ENCODE measurements at regions not wholly inside any gene's neighbourhood (a gene's known extent, or its start where the extent isn't known, plus 50 kb on each side); places are given as distances from the start of the nearest gene placed in this dataset.

DNA sequence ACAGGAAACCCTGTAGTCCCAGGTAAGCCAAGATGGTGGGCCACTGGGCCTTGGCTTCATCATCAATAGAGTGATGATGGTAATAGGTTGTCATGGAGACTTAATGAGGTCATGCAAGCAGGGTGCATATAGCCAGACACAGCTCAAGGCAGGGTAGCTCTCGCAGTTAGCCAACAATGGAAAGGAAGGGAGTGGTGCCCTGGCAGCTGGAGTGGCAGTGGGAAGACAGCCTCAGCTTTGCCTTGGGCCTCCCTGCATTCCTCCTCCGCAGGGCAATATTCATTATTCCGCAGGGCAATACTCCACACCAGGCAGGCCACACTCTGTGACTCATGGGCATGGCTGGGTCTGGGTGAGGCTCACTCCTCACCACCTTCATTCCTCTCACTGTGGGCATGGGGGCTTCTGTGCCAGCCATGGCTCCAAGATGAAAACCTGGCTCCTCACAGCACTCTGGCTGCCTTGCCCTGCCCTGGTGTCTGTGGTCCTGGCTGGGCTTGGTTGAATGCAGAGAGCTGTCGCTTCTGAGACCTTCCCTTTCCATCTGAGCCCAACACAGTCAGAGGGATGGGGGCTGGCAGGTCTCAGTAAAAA lies 163.1 kb upstream of the PMEPA1 start:
- Histone ChIP-seq H3K27me3 (ENCODE audit: control insufficient read depth, insufficient read depth, low read length, poor library complexity, severe bottlenecking) (no peaks in the 10 kb centered on the region), H3K27ac (ENCODE audit: insufficient read depth, low read depth, low read length, poor library complexity, severe bottlenecking) (no peak overlapping the region), H3K4me3 (ENCODE audit: insufficient read depth, low read depth, low read length) (no peak overlapping the region), H3K9me3 (ENCODE audit: control insufficient read depth, low read length) (no peaks in the 10 kb centered on the region), H3K4me1 (ENCODE audit: control insufficient read depth, insufficient read depth, low read length) (no peaks in the 10 kb centered on the region), H3K36me3 (ENCODE audit: control insufficient read depth, insufficient read depth, low read length) (no peaks in the 10 kb centered on the region)
- WGBS, 2 experiments, result 93 to 95% methylated on average over 4 of the region's 4 CpGs

DNA sequence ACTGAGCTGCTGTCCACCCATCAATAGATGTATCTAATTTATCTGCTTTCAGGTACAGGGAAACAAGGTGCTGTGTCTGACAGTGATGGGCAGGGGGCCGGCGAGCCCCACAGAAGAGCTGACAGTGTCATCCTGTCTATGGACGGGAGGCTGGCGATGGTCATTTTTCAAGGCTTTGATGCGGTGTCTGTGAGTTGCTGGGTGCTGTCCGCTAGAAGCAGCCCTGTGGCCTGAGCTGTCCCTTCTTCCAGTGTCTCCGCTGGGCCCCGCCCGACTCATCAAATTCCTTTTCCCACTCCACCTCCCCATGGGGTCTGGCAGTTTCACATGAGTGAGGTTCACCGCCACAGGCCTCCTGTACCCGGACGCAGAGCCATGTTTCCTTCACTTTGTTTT lies 161.4 kb upstream of the PMEPA1 start:
- Histone ChIP-seq H3K4me1 (ENCODE audit: control insufficient read depth, insufficient read depth, low read length) (peaks cover 3% of the 10 kb centered on the region), H3K27me3 (ENCODE audit: control insufficient read depth, insufficient read depth, low read length, poor library complexity, severe bottlenecking) (no peaks in the 10 kb centered on the region), H3K9me3 (ENCODE audit: control insufficient read depth, low read length) (no peaks in the 10 kb centered on the region), H3K36me3 (ENCODE audit: control insufficient read depth, insufficient read depth, low read length) (no peaks in the 10 kb centered on the region), H3K27ac (ENCODE audit: insufficient read depth, low read depth, low read length, poor library complexity, severe bottlenecking) (no peak overlapping the region), H3K4me3 (ENCODE audit: insufficient read depth, low read depth, low read length) (no peak overlapping the region)
- WGBS, 2 experiments, result 84 to 85% methylated on average over 12 of the region's 12 CpGs

GRCh38 chr20:57870597-57871236 lies 160.9 kb upstream of the PMEPA1 start:
- Histone ChIP-seq H3K27me3 (ENCODE audit: control insufficient read depth, insufficient read depth, low read length, poor library complexity, severe bottlenecking) (no peaks in the 10 kb centered on the region), H3K9me3 (ENCODE audit: control insufficient read depth, low read length) (no peaks in the 10 kb centered on the region), H3K4me1 (ENCODE audit: control insufficient read depth, insufficient read depth, low read length) (peaks cover 3% of the 10 kb centered on the region), H3K27ac (ENCODE audit: insufficient read depth, low read depth, low read length, poor library complexity, severe bottlenecking) (no peak overlapping the region), H3K36me3 (ENCODE audit: control insufficient read depth, insufficient read depth, low read length) (no peaks in the 10 kb centered on the region), H3K4me3 (ENCODE audit: insufficient read depth, low read depth, low read length) (no peak overlapping the region)
- 77 to 81% methylated on average over 7 of the region's 8 CpGs for WGBS, 2 experiments

- H3K4me3 ChIP-seq (ENCODE audit: insufficient read depth, low read depth, low read length), result no peak overlapping the region
- 81% methylated on average over 9 of the region's 9 CpGs for WGBS, 2 experiments
- no peaks in the 10 kb centered on the region for H3K27me3 ChIP-seq (ENCODE audit: control insufficient read depth, insufficient read depth, low read length, poor library complexity, severe bottlenecking)
- no peaks in the 10 kb centered on the region for H3K36me3 ChIP-seq (ENCODE audit: control insufficient read depth, insufficient read depth, low read length)
- H3K27ac ChIP-seq (ENCODE audit: insufficient read depth, low read depth, low read length, poor library complexity, severe bottlenecking), result no peak overlapping the region
- no peaks in the 10 kb centered on the region for H3K9me3 ChIP-seq (ENCODE audit: control insufficient read depth, low read length)
- H3K4me1 ChIP-seq (ENCODE audit: control insufficient read depth, insufficient read depth, low read length), result peaks cover 3% of the 10 kb centered on the region
These were observed 160.1 kb upstream of the PMEPA1 start for GRCh38 chr20:57869951-57870315.

- peaks cover 3% of the 10 kb centered on the region for H3K4me1 ChIP-seq (ENCODE audit: control insufficient read depth, insufficient read depth, low read length)
- H3K27me3 ChIP-seq (ENCODE audit: control insufficient read depth, insufficient read depth, low read length, poor library complexity, severe bottlenecking), result no peaks in the 10 kb centered on the region
- 79 to 81% methylated on average over 10 of the region's 10 CpGs for WGBS, 2 experiments
- no peaks in the 10 kb centered on the region for H3K9me3 ChIP-seq (ENCODE audit: control insufficient read depth, low read length)
- no peak overlapping the region for H3K4me3 ChIP-seq (ENCODE audit: insufficient read depth, low read depth, low read length)
- H3K36me3 ChIP-seq (ENCODE audit: control insufficient read depth, insufficient read depth, low read length), result no peaks in the 10 kb centered on the region
- H3K27ac ChIP-seq (ENCODE audit: insufficient read depth, low read depth, low read length, poor library complexity, severe bottlenecking), result no peak overlapping the region
These were observed 159.6 kb upstream of the PMEPA1 start for GRCh38 chr20:57869291-57869950.

DNA sequence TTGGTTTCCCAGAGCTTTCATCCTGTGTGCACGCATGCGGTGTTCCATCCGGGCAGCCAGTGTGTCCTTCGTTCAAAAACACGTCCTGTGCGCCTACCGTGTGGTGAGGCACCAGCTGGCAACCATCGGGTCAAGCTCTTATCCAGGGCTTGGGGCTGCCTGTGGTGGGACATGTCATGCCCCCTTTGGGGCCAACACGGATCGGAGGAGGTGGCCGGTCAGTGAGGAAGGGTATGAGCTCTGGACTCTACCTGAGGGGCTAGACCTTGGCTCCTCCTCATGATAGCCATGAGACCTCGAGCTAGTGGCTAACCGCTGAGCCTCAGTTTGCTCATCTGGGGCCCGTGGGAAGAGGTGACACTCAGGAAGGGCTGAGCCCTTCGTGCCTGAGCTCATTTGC lies 158.5 kb upstream of the PMEPA1 start:
- no peaks in the 10 kb centered on the region for H3K9me3 ChIP-seq (ENCODE audit: control insufficient read depth, low read length)
- no peaks in the 10 kb centered on the region for H3K36me3 ChIP-seq (ENCODE audit: control insufficient read depth, insufficient read depth, low read length)
- WGBS, 2 experiments, result 95% methylated on average over 15 of the region's 15 CpGs
- H3K4me3 ChIP-seq (ENCODE audit: insufficient read depth, low read depth, low read length), result no peak overlapping the region
- no peaks in the 10 kb centered on the region for H3K27me3 ChIP-seq (ENCODE audit: control insufficient read depth, insufficient read depth, low read length, poor library complexity, severe bottlenecking)
- no peak overlapping the region for H3K27ac ChIP-seq (ENCODE audit: insufficient read depth, low read depth, low read length, poor library complexity, severe bottlenecking)
- peaks cover 3% of the 10 kb centered on the region for H3K4me1 ChIP-seq (ENCODE audit: control insufficient read depth, insufficient read depth, low read length)

- H3K27me3 ChIP-seq (ENCODE audit: control insufficient read depth, insufficient read depth, low read length, poor library complexity, severe bottlenecking), result no peaks in the 10 kb centered on the region
- peaks cover 3% of the 10 kb centered on the region for H3K4me1 ChIP-seq (ENCODE audit: control insufficient read depth, insufficient read depth, low read length)
- no peak overlapping the region for H3K4me3 ChIP-seq (ENCODE audit: insufficient read depth, low read depth, low read length)
- no peaks in the 10 kb centered on the region for H3K36me3 ChIP-seq (ENCODE audit: control insufficient read depth, insufficient read depth, low read length)
- WGBS, 2 experiments, result 90 to 97% methylated on average over 2 of the region's 2 CpGs
- no peaks in the 10 kb centered on the region for H3K9me3 ChIP-seq (ENCODE audit: control insufficient read depth, low read length)
- no peak overlapping the region for H3K27ac ChIP-seq (ENCODE audit: insufficient read depth, low read depth, low read length, poor library complexity, severe bottlenecking)
These were observed 158.0 kb upstream of the PMEPA1 start for GRCh38 chr20:57867807-57868206.

DNA sequence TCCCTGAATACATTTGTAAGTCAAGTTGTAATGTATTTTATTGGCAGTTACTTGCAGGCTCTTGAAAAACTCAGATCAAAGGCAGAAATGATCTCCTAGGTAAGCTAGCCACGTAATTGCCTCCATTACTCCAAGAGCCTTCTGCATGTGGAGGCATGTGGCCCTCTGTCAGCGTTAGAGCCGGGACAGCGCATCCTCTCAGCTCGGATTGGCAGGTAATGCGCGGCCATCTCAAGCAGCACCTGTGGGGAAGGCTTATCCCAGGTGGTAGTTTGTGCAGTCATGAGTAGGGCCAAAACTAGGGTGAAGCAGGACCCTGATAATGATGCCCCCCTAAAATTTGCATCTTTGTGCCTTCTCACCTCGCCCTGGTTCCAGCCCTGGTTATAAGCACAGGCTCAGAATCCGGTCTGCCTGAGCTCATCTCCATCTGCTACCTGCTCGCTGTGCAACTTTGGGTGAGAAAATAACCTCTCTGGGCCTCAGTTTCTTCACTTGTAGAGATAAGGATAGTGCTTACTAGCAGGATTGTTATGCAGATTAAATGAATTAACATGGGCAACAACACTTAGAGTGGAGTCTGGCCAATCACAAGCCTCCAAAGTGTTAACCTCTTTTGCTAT lies 157.5 kb upstream of the PMEPA1 start:
- Histone ChIP-seq H3K27me3 (ENCODE audit: control insufficient read depth, insufficient read depth, low read length, poor library complexity, severe bottlenecking) (no peaks in the 10 kb centered on the region), H3K4me3 (ENCODE audit: insufficient read depth, low read depth, low read length) (no peak overlapping the region)
- 91 to 95% methylated on average over 10 of the region's 10 CpGs for WGBS, 2 experiments

GRCh38 chr20:57866250-57867106 lies 156.7 kb upstream of the PMEPA1 start:
- no peaks in the 10 kb centered on the region for H3K27me3 ChIP-seq (ENCODE audit: control insufficient read depth, insufficient read depth, low read length, poor library complexity, severe bottlenecking)
- H3K27ac ChIP-seq (ENCODE audit: insufficient read depth, low read depth, low read length, poor library complexity, severe bottlenecking), result no peak overlapping the region
- no peak overlapping the region for H3K4me3 ChIP-seq (ENCODE audit: insufficient read depth, low read depth, low read length)
- no peaks in the 10 kb centered on the region for H3K9me3 ChIP-seq (ENCODE audit: control insufficient read depth, low read length)
- 60 to 67% methylated on average over 6 of the region's 6 CpGs for WGBS, 2 experiments
- H3K36me3 ChIP-seq (ENCODE audit: control insufficient read depth, insufficient read depth, low read length), result no peaks in the 10 kb centered on the region
- peaks cover 3% of the 10 kb centered on the region for H3K4me1 ChIP-seq (ENCODE audit: control insufficient read depth, insufficient read depth, low read length)

More for the DNA sequence above, 157.5 kb upstream of the PMEPA1 start:
- peaks cover 3% of the 10 kb centered on the region for H3K4me1 ChIP-seq (ENCODE audit: control insufficient read depth, insufficient read depth, low read length)
- no peaks in the 10 kb centered on the region for H3K36me3 ChIP-seq (ENCODE audit: control insufficient read depth, insufficient read depth, low read length)
- no peaks in the 10 kb centered on the region for H3K9me3 ChIP-seq (ENCODE audit: control insufficient read depth, low read length)
- no peak overlapping the region for H3K27ac ChIP-seq (ENCODE audit: insufficient read depth, low read depth, low read length, poor library complexity, severe bottlenecking)

Measured in ectodermal cell (in vitro differentiated cells).